MM.1S (cell line): ENCODE measurements at regions not wholly inside any gene's neighbourhood (a gene's known extent, or its start where the extent isn't known, plus 50 kb on each side); places are given as distances from the start of the nearest gene placed in this dataset.

ENCODE experiments used
- CTCF ChIP-seq: fragments of 300-600 bp; sonication (generic); IDR thresholded peaks from 2 replicates; pipeline ENCODE4 v1.5.1; 2016; ENCODE audit warnings: antibody characterized with exemption, low read length, mixed read lengths
- EZH2 ChIP-seq: fragments of 300-600 bp; sonication (generic); optimal IDR thresholded peaks from 2 replicates; pipeline ENCODE3; 2017; ENCODE audit warnings: low read depth, mild to moderate bottlenecking, antibody characterized with exemption, low read length, mixed read lengths

DNA sequence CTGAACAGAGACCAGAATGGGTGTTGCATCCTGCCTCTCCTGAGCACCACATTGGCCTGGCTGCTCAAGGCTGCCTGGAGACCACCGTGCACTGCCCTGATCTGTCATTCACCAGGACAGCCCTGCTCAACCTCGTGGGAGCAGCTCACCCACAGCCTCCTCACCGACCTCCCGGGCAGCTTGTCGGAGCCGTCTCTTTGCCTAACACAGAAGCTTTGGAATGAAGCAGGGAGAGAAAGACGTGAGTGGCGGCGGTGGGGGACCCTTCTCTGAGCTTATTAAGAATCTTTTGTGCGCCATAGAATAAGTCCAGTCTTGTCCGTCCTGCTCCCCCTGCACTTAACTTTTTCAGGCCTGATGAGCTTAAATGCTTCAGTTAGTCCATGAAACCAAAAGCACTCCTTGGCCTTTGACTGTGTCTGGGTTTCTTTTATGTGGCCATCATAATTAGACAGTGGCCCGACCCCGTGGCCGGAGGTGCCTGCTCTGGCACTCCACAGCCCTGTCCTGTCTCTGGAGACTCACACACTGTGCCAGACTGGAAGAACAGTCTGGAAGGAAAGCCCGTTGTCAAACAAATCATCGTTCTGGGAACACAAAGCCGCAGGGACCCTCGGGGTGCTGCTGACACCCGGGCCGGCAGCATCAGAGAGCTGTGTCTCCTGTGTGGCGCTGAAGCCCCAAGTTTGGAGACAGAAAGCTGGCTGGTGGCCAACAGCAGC is 192.8 kb downstream of the BCOR start:
- TF ChIP-seq CTCF (no peak), EZH2 (no peak)
